Stomach (tissue), 8 donors: ENCODE measurements at regions not wholly inside any gene's neighbourhood (a gene's known extent, or its start where the extent isn't known, plus 50 kb on each side); places are given as distances from the start of the nearest gene placed in this dataset.

ENCODE experiments used
- DNase-seq, 2 donors: peaks; one replicate each; pipeline versions ENCODE4 v3.0.0 to v3.0.0-alpha.2; 2013 to 2019
- H3K27ac ChIP-seq, 5 donors: fragments of 200-600 bp in 4 of 5; sonication (generic) in 4 of 5; one replicate each; pipeline ENCODE4 v1.5.1; 2013 to 2019; ENCODE audit warnings: mild to moderate bottlenecking in 1 of 5, moderate library complexity in 1 of 5
- H3K27me3 ChIP-seq, 3 donors: fragments of 200-600 bp; sonication (generic); one replicate each; pipeline ENCODE4 v1.5.1; 2017 to 2019; ENCODE audit warnings: mixed run types in 1 of 3
- H3K36me3 ChIP-seq, 4 donors: fragments of 200-600 bp; sonication (generic); 1 replicate in 3 of 4; 2 replicates in 1 of 4; pipeline ENCODE4 v1.5.1; 2016 to 2019
- H3K4me1 ChIP-seq, 4 donors: fragments of 200-600 bp; sonication (generic); one replicate each; pipeline ENCODE4 v1.5.1; 2016 to 2019
- H3K4me3 ChIP-seq, 4 donors: fragments of 200-600 bp; sonication (generic) in 3 of 4; one replicate each; pipeline ENCODE4 v1.5.1; 2016 to 2019; ENCODE audit warnings: mild to moderate bottlenecking in 1 of 4
- H3K9me3 ChIP-seq, 4 donors: fragments of 200-600 bp; sonication (generic); one replicate each; pipeline ENCODE4 v1.5.1; 2016 to 2019
- CTCF ChIP-seq, 7 experiments: fragments of 450-650 bp in 4 of 7; fragments of 200-600 bp in 3 of 7; sonication (generic) in 3 of 7; IDR thresholded peaks; one replicate each; pipeline ENCODE4 v1.5.1; 2016 to 2019; ENCODE audit warnings: antibody characterized with exemption in 7 of 7, control low read depth in 2 of 7, mild to moderate bottlenecking in 1 of 7
- EP300 ChIP-seq: sonication (generic); formaldehyde crosslinking; IDR thresholded peaks from one replicate; pipeline ENCODE4 v1.6.1; 2017; ENCODE audit warnings: antibody characterized with exemption
- POLR2A ChIP-seq, 4 donors: fragments of 450-650 bp; IDR thresholded peaks; one replicate each; pipeline ENCODE4 v1.6.1; 2016; ENCODE audit warnings: antibody characterized with exemption in 4 of 4, control low read depth in 2 of 4, mild to moderate bottlenecking in 1 of 4, moderate library complexity in 1 of 4
- POLR2AphosphoS5 ChIP-seq, 3 donors: sonication (generic); formaldehyde crosslinking; IDR thresholded peaks; one replicate each; pipeline ENCODE4 v1.6.1; 2016; ENCODE audit warnings: antibody characterized with exemption in 3 of 3
- WGBS, 5 donors: extraction: QIAGEN DNeasy Blood & Tissue Kit in 3 of 5; methylation state at CpG; one replicate each; pipeline versions ENCODE4 v1.1.5 to v1.1.7; 2013 to 2018; 5-methylcytosine and 5-hydroxymethylcytosine counted together
- intact Hi-C: fragments of 100-400 bp; cut with DNase I; formaldehyde crosslinking; loops from one replicate; pipeline ENCODE4 v1.15.1; 2023; ENCODE audit warnings: low total_unique reads
- donor health status: healthy with polysubstance abuse.
- donor health status: Bipolar disorder and iron deficiency.
- donor health status: healthy.

GRCh38 chr9:28926306-28926705 is 1353.0 kb upstream of the C9orf72 start:
- H3K9me3 ChIP-seq: no peaks in the 10 kb centered on the region
- no peaks in the 10 kb centered on the region for H3K4me1 ChIP-seq
- H3K36me3 ChIP-seq: no peaks in the 10 kb centered on the region
- H3K27ac ChIP-seq: no peak overlapping the region
- H3K27me3 ChIP-seq: no peaks in the 10 kb centered on the region
- WGBS, 5 donors: 84 to 90% (median 86%) methylated on average over 3 of the region's 3 CpGs
- no peak overlapping the region for H3K4me3 ChIP-seq
- no peak for DNase-seq
- TF ChIP-seq EP300: no peak
- TF ChIP-seq CTCF (IDR thresholded peaks at IDR 0.05): no peak
- TF ChIP-seq POLR2AphosphoS5 (IDR thresholded peaks at IDR 0.05): no peak
- TF ChIP-seq POLR2A (IDR thresholded peaks at IDR 0.05): no peak
- intact Hi-C loops: loop anchor here (10.0 kb wide), 1 partner anchor 62 kb away; no protein-coding TSS in a partner anchor

- WGBS, 5 donors: 59 to 79% (median 61%) methylated on average over 1 of the region's 1 CpG
Measured at GRCh38 chr9:28927691-28928090, 1354.4 kb upstream of the C9orf72 start.

GRCh38 chr9:28929433-28929832 is 1356.2 kb upstream of the C9orf72 start:
- no peaks in the 10 kb centered on the region for H3K4me1 ChIP-seq
- no peaks in the 10 kb centered on the region for H3K27me3 ChIP-seq
- no peak overlapping the region for H3K4me3 ChIP-seq
- no peak for DNase-seq
- TF ChIP-seq POLR2AphosphoS5 (IDR thresholded peaks at IDR 0.05): no peak
- no peak for TF ChIP-seq EP300
- no peak for TF ChIP-seq POLR2A (IDR thresholded peaks at IDR 0.05)
- TF ChIP-seq CTCF (IDR thresholded peaks at IDR 0.05): no peak
- intact Hi-C loops: loop anchor here (10.0 kb wide), 1 partner anchor 65 kb away; no protein-coding TSS in a partner anchor
- 61 to 88% (median 85%) methylated on average over 3 of the region's 3 CpGs for WGBS, 5 donors
- H3K9me3 ChIP-seq: no peaks in the 10 kb centered on the region
- no peak overlapping the region for H3K27ac ChIP-seq
- H3K36me3 ChIP-seq: no peaks in the 10 kb centered on the region

More at GRCh38 chr9:28927691-28928090, 1354.4 kb upstream of the C9orf72 start:
- H3K4me3 ChIP-seq: no peak overlapping the region
- TF ChIP-seq CTCF (IDR thresholded peaks at IDR 0.05) (no peak), EP300 (no peak), POLR2A (IDR thresholded peaks at IDR 0.05) (no peak)
- DNase-seq: no peak
- no peaks in the 10 kb centered on the region for H3K9me3 ChIP-seq
- H3K4me1 ChIP-seq: no peaks in the 10 kb centered on the region
- H3K27ac ChIP-seq: no peak overlapping the region
- intact Hi-C loops: loop anchor here (10.0 kb wide), 1 partner anchor 63 kb away; no protein-coding TSS in a partner anchor
- no peaks in the 10 kb centered on the region for H3K27me3 ChIP-seq
- no peaks in the 10 kb centered on the region for H3K36me3 ChIP-seq

GRCh38 chr9:28930766-28931165 is 1357.5 kb upstream of the C9orf72 start:
- DNase-seq: no peak
- TF ChIP-seq CTCF (IDR thresholded peaks at IDR 0.05) (no peak), EP300 (no peak), POLR2A (IDR thresholded peaks at IDR 0.05) (no peak), POLR2AphosphoS5 (IDR thresholded peaks at IDR 0.05) (no peak)
- intact Hi-C loops: no loop called here
- Histone ChIP-seq H3K27me3 (no peaks in the 10 kb centered on the region), H3K4me3 (no peak overlapping the region), H3K36me3 (no peaks in the 10 kb centered on the region), H3K9me3 (no peaks in the 10 kb centered on the region), H3K4me1 (no peaks in the 10 kb centered on the region), H3K27ac (no peak overlapping the region)
- 89 to 96% (median 91%) methylated on average over 3 of the region's 3 CpGs for WGBS, 5 donors
